ENCODE measurements at regions not wholly inside any gene's neighbourhood (a gene's known extent, or its start where the extent isn't known, plus 50 kb on each side); places are given as distances from the start of the nearest gene placed in this dataset.
"Not testable (repeated sequence)": the region's sequence is repeated elsewhere in the genome, so short reads cannot be mapped to it uniquely, and the experiment has no call there.

DNA sequence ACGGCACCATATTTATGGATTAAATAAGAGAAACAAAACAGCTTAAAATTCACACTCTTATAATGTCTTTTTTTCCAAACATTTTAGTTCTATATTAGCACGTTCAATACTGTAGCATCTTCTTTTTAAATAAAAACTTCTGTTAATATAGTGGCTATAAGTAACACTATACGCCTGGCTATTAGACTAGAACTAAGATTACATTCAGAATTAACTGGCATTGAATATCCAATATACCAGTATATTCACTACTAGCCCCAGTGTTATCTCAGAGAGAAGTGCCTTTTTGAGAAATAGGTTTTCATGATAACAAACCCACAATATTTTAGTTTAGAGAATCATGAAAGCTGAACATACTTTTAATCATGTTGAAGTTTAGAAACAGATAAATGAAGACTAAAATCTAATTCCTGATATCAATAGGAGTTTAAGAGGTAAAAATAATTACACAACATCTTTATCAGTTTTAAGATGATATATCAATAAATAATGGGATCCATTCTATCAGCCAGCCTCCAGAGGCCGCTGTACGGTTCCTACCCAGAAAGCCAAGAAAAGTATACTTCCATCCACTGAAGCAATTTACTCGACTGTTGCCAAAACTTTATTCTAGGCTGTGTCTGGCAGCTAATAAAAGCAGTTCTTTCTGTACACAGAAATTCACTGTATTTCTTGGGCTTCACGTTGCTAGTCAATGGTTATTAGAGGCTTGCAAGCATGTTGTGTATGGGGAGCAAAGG is 1113.4 kb upstream of the MIR17HG start:
- DNase-seq (ENCODE audit: low read depth in 2 of 2) = no peak

DNA sequence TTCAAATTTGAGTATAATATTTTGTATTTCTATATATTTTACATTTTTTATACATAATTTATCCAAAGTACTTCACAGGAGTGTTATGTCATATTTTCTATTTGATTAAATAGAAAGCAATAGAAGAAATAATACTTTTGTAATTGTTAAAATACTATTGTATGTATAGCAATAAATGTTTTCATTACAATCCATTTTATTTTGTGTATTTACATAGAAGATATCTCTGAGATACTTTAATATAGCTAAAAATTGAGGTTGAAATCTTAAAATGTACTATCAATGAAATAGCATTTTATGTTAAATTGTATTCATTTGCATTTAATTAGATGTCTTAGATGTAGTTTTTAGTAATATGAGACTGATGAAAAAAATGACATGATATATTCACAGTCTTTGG is 1109.6 kb upstream of the MIR17HG start:
- DNase-seq (ENCODE audit: low read depth in 2 of 2) = no peak

DNA sequence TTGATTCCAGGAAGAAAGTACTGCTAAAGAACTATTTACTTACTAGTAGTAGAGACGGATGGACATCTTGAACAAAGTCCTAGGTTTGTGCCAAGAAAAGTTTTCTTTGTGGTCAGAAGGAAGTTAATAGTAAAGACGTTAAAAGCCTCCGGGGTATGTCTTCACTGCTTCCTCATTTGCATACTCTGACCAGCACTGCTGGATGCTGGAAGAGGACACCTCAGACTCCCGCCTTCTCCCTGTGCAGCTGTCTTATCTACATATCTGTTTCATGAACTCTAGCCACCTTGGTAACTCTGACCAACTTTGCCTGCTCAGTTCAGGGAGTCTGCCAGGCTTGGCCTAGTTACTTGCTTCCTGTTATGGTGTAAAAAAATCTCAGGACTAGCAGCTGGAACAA is 1109.1 kb upstream of the MIR17HG start:
- no peak for DNase-seq (ENCODE audit: low read depth in 2 of 2)

DNA sequence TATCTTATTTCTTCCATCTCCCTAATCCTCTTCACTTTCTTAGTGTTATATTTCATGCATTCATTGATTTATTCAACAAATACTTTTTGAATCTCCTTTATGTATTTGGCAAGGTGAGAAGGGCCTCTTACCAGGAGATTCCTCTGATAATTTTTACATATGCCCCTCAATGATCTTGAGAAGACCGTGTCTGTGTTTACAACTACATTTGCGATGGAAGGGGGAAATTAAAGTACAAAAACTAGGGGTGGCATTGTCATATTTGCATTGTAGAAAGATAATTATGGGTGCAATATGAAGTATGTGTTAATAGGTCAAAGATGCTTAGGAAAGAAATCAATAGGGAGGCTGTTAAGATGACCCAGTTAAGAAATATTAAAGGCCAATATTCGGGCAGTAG is 1108.4 kb upstream of the MIR17HG start:
- DNase-seq (ENCODE audit: low read depth in 2 of 2) = no peak

DNA sequence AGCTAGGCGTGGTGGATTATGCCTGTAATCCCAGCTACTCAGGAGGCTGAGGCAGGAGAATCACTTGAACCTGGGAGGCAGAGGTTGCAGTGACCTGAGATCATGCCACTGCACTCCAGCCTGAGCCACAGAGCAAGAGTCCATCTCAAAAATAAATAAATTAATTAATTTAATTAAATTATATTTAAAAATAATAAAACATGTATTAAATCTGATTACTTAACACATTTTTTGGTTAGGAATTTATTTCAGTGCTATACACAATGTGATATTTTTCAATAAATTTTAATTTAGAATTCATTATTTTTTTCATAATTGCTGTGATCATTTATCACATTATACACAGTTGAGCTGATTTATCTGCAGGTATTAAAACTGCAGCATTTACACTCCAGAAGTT is 1101.5 kb upstream of the MIR17HG start:
- no peak for DNase-seq (ENCODE audit: low read depth in 2 of 2)

DNA sequence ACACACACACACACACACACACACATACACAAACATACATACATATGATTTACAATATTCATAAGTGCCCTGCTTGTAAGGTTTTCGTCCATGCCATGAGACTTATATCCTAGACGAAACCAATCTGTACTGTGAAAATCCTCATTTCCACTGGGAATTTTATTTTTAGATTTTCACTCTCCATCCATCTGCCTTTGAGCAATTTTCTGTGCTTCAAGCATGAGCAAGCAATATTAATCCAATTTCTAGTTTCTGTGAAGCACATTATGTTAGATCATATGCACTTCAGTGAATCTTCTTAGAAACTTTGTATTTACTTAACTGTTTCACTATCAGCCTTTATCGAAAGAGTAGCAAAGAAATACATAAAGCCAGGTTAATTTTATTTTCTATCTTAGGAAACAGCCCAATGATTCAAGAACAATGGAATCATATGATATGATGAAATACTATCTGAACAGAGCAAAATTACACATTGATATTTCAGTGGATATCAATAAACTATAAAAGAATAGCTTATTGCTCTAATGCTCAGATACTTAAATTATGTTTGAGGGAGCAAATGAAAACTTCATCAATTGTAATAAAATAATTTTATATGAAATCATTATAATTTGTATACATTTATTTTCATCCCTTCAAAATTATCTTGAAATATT is 1100.7 kb upstream of the MIR17HG start:
- no peak for DNase-seq (ENCODE audit: low read depth in 2 of 2)

DNA sequence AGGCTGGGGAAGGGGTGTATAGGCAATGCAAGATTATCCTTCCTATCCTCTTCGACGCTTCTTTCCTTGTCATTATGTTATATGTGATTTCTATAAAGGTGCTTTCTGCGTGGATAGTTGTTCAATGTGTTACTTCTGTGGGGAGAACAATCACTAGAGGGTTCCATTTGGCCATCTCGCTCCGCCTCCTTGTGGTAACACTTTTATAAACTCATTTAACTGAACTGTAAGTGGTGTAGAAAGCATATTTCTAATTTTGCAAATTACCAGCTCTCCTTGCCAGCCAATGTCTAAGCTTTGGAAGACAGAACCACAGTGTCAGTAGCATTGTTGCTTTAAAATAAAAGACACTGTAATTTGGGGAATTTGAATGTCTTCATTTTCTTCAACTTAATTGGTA is 1093.7 kb upstream of the MIR17HG start:
- DNase-seq (ENCODE audit: low read depth in 2 of 2) = no peak

DNA sequence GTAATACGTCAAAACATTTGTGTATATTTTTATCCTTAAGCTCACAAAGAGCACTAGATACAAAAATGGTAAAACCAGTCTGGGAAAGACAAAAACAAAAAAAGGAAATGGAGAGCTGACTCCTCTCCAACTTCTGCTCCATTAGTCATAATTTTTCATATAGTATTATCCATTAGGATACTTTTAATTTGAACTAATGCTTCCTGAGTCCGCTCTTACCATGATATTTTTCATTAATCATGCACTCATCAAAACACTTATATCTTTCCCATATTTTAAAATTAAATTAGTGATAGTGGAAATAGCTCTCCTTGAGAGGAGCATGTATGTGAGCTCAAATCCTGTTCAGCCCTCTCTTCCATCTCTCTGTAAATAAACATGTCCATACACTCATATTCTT is 1093.0 kb upstream of the MIR17HG start:
- no peak for DNase-seq (ENCODE audit: low read depth in 2 of 2)

DNA sequence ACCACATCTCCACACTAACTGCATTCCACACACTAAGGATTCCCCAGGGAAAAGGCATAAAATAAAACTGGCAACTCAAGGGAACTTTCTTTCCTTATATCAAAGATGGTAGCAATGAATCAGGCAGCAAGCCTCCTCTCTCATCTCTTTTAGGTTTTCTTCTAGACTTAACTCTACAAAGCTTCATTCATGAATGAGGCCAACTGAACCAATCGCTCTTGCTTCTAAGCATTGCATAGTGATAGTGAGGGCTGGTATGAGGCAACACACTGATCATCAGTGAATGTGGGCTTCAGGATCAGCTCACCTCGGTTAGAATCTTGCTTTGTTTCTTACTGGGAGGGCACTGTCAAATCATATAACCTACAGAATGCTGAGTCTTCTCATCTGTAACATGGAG is 1090.7 kb upstream of the MIR17HG start:
- DNase-seq (ENCODE audit: low read depth in 2 of 2) = no peak

DNA sequence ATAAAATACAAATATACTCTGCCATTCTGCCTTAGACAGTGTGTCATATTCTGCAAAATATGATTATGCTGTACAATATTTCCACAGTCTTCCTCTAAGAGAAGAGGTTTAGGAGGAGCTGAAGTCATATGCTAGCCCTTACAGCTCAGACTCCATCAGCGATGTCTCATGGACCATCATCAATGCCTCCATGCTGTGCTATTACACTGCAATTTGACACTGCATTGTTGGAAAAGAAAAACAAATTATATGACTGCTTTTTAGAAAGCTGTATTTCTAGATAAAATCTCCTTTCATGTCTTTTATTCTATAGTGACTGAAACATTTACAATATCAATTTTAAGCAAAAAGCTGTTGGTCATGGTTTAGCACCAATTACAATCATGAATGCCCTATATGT is 1089.4 kb upstream of the MIR17HG start:
- no peak for DNase-seq (ENCODE audit: low read depth in 2 of 2)

DNA sequence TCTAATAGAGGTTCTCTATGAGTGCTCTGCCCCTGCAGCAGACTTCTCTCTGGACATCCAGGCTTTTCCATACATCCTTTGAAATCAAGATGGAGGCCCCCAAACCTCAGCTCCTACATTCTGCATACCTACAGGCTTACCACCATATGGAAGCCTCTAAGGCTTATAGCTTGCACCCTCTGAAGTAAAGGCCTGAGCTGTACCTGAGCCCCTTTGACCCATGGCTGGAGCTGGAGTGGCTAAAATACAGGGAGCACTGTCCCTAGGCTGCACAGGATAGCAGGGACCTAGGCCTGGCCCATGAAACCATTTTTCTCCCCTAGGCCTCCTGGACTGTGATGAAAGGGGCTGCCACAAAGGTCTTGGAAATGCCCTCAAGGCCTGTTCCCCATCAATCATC is 1086.1 kb upstream of the MIR17HG start:
- DNase-seq (ENCODE audit: low read depth in 2 of 2) = no peak

DNA sequence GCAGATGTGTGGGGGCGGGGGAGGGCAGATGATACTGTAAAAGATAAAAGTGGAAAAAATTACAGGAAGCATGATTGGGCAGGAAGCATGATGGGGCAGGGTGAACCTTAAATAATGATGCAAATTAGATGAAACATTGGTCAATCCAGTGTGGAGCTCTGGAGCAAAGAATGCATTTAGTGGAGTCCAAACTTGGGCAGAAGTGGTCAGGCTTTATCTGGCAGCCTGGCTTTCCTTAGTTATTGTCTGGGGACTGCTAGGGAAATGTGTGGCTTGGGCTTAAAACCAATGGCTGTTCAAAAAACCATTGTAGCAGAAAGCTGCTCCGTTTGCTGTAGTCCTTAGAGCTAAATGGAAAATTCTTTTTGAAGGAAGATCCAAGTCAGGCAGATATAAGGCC is 1077.3 kb upstream of the MIR17HG start:
- no peak for DNase-seq (ENCODE audit: low read depth in 2 of 2)

DNA sequence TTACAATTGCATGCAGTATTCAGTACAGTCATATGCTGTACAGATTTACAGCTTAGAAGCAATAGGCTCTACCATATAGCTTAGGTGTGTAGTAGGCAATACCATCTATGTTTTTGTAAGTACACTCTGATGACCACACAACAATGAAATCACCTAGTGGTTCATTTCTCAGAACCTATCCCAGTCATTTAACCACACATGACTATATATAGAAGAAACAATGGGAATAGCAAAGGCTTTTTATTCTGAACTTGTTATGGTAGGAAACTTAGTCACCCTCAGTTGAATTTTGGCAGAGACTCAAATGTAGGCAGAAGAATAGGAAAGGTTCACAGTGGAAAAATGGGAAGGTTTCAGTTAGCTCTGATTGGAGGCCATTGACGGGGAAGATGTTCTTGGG is 1075.1 kb upstream of the MIR17HG start:
- no peak for DNase-seq (ENCODE audit: low read depth in 2 of 2)

DNA sequence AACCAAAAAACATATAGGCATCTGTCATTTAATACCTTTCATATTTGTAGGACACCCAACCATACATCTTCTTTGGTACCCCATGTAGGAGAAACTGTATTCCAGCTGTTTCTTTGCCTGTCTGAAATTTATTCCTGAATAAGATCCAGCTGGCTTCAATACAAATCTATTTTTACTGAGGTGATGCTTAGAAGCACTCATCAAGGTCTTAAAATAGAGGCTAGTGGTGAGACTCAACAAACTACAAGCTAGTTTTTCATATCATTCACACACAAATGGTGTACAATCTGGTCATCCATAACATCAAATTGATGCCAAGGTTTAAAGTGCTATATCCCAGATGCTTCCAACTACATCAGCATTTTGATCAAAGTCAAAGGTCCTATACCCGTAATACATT is 1071.3 kb upstream of the MIR17HG start:
- no peak for DNase-seq (ENCODE audit: low read depth in 2 of 2)

DNA sequence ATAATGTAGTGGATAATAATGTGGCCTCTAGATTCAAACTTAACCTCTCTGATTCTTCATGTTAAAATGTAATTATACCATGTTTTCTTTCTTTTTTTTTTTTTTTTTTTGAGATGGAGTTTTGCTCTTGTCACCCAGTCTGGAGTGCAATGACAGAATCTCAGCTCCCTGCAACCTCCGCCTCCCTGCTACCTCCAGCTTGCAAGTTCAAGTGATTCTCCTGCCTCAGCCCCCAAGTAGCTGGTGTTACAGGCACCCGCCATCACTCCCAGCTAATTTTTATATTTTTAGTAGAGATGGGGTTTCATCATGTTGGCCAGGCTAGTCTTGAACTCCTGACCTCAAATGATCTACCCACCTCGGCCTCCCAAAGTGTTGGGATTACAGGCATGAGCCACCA is 1069.3 kb upstream of the MIR17HG start:
- not testable (repeated sequence) for DNase-seq (ENCODE audit: low read depth in 2 of 2)

DNA sequence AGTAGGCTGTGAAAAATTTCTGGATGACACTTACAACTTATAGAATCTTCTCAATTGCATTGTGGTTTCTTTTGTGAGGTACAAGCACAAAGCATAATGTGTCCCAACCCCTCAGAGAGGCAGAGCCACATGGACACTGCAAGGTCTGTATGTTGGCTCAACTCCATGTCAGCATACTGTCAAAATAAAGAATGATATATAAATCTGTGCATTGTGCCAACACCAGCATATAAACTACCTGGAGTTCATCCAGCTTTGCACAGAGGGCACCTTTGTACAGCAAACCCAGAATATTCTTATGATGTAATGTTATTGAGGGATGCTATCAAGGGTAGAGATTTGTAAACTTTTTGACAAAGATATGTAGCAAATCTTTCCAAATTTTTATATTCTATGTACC is 1065.8 kb upstream of the MIR17HG start:
- DNase-seq (ENCODE audit: low read depth in 2 of 2) = no peak

DNA sequence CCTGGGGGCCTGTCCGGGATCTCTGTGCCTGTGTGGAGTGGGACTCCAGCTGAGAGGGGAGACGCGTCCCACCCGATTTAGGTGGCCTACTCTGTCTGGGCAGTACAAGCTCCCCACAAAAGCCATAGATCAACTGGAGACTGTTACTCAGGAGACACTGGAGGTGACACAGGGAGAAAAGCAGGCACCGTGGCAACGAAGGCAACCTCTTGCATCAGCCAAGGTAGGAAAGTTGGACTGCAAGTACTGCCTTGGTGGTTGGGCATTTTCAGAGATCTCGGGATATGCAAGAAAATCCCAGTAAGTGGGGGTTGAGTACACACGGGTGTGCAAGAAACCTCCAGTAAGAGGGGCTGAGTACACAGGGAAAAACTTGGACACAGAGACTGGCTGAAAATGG is 1060.0 kb upstream of the MIR17HG start:
- DNase-seq (ENCODE audit: low read depth in 2 of 2) = no peak

DNA sequence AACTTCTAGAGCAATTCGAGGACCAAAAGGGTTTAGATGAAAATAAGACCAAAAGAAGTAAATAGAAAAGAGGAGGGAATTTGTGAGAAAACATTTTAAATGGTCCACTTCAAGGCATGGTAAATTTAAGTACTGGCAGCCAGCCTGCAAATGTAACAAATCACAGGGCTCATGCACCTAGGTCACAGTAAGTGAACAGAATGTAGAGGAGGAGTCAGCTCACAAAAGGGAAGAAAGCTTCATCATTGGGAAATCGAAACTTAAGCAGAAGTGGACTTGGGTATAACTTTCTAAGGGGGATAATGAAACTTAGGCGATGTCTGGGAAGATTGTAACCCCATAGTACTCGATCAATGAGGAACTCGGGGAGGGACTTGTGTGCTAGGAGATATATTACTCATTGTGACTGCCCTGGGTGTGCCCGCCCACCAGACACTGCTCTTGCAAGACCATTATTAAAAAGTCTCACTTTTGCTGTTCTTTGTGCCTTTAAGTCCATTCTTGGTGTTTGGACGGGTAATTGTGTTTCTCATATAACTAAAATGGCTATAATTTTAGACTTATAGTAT is 1053.6 kb upstream of the MIR17HG start:
- DNase-seq (ENCODE audit: low read depth in 2 of 2) = no peak

DNA sequence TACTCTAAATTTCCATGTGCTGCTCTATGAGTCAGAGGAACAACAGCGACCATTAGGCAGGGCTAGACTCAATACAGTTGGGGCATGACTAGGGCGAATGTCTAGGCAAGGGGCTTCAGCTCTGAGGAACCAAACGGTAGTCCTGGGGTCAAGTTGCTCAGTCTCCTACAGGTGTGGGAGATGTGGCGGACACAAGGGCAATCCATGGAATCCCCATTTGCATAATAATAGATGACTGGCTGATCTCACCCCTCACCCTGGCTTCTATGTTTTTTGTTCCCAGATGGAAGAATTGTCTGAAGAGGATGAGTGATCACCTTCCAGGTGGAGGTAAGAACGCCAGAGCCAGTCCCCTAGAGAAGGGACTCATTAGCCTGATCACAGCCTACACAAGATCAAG is 1048.2 kb upstream of the MIR17HG start:
- DNase-seq (ENCODE audit: low read depth in 2 of 2) = no peak

DNA sequence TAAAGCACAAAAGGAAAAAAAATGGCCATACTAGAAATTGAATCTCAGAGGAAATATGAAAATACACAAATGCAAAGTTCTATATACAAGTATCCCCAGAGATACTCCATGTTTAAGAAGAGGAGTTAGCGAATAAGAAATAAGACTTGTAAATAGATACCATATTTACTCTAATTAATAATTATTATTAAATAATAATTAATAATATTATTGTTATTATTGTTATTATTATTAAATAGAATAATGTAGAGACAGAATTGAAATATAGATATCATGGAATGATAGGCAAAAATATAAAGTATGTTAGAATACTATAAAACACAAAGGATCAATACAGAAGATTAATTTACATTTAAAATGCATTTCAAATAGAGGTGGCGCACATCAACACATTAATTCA is 1047.5 kb upstream of the MIR17HG start:
- no peak for DNase-seq (ENCODE audit: low read depth in 2 of 2)

DNA sequence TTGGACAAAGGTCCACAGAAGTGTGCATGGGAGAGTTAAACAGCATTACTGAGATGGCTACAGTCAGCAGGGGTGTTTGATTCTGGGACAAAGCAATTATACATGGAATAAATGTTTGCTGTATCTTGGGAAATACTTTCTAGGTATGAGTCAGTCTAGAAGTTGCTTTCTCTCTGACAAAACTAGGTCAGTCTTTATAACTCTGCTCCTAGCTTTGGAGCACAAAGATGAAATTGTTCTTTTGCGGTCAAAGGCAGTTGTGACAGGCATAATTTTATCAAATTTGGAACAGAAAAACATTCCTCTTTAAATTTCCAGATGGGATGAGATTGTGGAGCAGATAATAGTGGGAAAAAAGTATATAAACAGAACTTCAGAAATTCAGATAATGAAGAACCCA is 1045.4 kb upstream of the MIR17HG start:
- DNase-seq (ENCODE audit: low read depth in 2 of 2) = no peak

DNA sequence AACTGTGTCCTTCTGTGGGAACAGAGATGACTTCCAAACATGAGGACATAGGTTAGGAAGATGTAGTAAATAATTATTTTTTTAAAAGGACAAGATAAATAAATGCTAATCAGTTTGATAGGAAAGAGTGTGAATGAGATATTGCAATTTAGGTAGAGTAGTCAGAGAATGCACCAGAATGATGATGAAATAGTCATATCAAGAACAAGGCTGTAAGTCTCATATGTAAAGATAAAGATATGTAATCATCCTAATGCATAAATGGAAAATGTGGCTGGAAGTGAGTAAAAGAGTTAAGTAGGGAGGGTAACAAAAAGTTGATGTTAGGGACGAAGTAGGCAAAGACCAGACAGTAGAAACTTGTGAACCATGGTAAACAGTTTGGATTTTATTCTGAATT is 1041.7 kb upstream of the MIR17HG start:
- DNase-seq (ENCODE audit: low read depth in 2 of 2) = no peak

DNA sequence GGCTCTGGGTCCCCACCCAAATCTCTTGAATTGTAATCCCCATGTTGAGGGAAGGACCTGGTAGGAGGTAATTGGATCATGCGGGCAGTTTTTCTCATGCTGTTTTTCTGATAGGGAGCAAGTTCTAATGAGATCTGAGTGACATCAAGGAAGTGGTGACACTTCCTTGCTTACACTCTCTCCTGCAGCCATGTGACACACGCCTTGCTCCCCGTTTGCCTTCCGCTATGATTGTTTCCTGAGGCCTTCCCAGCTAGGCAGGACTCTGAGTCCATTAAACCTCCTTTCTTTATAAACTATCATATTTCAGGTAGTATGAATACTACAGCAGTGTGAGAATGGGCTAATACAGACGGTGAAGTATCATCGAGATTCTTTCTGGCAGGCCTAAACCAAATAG is 1040.4 kb upstream of the MIR17HG start:
- no peak for DNase-seq (ENCODE audit: low read depth in 2 of 2)

DNA sequence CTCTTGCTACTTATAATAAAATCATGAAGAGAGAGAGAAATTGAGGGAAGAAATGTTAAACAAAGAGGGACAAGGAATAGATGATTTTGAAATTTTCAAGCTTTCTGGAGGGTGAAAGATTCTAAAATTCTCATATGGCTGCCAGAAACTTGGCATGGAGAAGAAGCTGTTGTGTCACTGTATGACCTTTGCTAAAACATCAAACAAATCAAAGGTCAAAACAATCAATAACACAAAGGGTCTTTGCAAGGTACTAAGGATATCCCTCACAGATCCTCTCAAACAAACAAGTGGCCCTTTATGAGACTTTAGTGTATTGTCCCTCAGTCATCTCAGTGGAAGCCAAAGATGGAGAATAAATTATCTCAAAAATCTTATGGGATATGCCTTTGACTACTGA is 1039.2 kb upstream of the MIR17HG start:
- no peak for DNase-seq (ENCODE audit: low read depth in 2 of 2)
